HG02870 (cell line): ENCODE measurements at regions not wholly inside any gene's neighbourhood (a gene's known extent, or its start where the extent isn't known, plus 50 kb on each side); places are given as distances from the start of the nearest gene placed in this dataset.
"Not testable (repeated sequence)": the region's sequence is repeated elsewhere in the genome, so short reads cannot be mapped to it uniquely, and the experiment has no call there.

Experiments
- ATAC-seq: cut with Tn5 transposase; IDR thresholded peaks from one replicate; pipeline ENCODE4 v1.9.1; 2021; ENCODE audit warnings: mild to moderate bottlenecking, moderate library complexity; ENCODE audit not compliant: unreplicated experiment

DNA sequence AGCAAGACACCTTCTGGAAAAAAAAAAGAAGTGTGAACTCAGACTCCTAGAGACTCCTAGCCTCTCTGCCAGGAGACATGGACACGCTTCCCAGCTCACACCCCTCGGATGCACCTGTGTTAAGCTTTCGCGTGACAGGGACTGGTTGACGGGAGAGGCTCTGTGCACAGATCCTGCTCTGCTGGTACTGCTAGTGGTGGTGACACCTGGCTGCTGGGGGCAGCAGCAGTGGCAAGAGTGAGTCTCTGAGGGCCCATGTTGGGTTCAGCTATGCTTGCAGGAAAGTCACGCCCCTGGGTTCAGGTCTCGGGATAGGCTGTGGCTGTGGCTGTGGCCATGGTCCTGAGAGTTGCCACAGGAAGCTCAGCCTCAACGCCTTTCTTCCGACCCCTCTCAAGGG, 81.1 kb downstream of the XRCC2 start:
- ATAC-seq = no peak

DNA sequence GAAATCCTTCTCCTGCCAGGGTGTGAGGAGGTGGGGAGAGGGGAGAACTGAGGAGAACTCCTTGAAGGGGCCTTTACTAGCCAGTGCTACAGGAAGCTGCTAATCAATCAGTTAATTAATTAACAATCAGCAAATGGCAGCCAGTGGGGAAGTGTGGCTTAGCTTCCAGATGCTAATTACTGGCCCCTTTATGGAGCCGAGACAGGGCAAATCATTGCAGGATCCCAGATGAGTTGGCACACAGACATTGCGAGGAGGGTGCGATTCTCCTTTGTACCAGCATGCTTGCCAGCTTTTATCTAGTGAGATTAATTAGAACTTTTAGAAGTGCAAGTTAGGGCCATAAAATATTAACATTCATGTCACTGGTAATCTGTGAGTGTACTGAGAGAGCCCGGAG, 84.0 kb downstream of the XRCC2 start:
- no peak for ATAC-seq

DNA sequence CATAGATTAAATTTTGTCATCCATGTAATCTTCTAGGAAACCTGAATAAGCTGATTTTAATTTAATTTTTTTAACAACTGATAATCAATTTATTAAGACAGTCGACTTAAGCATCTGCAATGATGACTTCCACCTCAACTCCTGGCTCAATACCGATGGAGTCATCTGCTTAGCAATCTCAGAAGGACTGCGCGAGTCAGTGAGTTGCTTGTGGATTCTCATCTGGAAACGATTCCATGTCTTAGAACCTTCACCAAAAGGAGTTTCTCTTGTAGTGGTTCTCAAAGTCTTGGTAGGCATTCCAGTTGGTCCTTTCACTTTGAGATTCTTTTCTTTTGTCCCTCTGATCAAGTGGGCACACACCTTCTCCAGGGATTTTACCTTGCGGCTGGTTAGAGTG, 85.5 kb downstream of the XRCC2 start:
- ATAC-seq = no peak

DNA sequence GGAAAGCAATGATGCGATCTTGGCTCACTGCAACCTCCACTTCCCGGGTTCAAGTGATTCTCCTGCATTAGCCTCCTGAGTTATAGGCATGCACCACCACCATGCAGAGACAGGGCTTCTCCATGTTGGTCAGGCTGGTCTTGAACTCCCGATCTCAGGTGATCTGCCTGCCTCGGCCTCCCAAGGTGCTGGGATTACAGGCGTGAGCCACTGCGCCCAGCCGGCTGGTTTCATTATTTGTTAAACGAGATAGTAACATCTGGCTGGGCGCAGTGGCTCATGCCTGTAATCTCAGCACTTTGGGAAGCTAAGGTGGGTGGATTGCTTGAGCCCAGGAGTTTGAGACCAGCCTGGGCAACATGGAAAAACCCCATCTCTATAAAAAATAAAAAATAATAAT, 86.1 kb downstream of the XRCC2 start:
- not testable (repeated sequence) for ATAC-seq

DNA sequence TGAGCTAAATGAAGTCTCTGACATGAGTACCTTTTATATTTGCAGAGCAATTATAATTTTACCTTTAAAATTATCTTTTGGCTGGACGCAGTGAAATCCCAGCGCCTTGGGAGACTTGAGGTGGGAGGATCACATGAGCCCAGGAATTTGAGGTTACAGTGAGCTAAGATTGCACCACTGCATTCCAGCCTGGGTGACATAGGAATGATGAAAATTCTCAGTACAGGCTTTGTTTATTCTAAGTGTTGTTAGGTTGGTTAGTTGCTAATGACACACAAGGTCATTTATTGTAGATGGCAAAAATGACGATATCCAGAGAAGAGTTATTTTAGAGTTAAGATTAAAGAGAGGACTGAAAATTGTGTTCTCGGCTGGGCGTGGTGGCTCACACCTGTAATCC, 87.6 kb downstream of the XRCC2 start:
- ATAC-seq = no peak

DNA sequence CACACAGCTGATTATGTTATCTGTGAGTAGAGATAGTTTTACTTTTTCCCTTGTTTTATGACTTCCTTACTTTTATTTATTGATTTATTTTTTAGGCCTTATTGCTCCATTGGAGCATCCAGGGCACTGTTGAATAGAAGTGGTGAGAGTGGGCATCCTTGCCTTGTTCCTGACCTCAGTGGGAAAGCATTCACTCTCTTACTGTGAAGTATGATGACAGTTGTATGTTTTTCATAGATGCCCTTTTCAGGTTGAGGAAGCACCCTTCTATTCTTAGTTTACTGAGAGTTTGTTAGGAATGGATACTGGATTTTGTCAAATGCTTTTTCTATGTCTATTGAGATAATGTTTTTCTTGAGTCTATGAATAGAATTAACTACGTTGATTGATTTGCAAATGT, 88.6 kb downstream of the XRCC2 start:
- no peak for ATAC-seq

DNA sequence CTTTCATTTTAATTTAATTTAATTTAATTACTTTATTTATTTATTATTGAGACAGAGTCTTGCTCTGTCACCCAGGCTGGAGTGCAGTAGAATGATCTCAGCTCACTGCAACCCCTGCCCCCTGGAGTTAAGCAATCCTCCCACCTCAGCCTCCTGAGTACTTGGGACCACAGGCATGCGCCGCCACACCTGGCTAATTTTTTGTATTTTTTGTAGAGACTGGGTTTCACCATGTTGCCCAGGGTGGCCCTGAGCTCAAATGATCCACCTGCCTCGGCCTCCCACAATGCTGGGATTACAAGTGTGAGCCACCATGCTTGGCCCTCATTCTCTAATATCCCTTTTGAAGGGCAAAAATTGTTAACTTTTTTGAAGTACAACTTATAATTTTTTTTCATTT, 92.9 kb downstream of the XRCC2 start:
- no peak for ATAC-seq

DNA sequence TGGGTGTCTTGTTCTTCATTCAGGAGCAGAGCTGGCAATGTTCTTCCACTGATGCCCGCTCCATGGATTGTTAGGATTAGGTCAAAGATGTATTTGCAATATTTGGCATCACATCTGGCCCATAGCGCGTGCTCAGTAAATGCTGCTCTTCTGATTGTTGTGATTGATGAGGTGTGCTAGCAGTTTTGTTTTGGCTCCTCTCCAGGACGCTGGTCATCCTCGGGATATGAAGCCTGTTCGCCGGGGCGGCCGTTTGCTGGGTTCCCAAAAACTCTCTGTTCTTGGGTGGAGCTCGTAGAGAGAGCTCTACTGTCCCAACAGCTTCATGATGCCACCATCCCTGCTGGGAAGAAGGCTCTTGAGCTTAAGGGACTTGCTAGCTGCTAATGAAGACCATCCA, 96.9 kb downstream of the XRCC2 start:
- no peak for ATAC-seq

DNA sequence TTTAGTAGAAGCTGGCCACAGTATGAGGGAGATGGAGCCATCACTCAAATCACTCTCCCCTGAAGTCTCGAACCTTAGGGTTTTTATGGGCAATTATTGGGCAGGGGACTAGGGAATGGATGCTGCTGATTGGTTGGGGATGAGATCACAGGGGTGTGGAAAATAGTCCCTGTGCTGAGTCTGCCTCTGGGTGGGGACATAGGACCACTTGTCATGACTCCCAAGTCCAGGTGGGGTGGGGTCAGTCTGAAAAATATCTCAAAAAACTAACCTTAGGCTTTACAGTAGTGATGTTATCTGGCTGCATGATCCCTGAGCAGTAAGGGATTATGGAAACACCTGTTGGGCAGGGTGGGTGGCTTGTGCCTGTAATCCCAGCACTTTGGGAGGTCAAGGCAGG, 98.6 kb downstream of the XRCC2 start:
- no peak for ATAC-seq

DNA sequence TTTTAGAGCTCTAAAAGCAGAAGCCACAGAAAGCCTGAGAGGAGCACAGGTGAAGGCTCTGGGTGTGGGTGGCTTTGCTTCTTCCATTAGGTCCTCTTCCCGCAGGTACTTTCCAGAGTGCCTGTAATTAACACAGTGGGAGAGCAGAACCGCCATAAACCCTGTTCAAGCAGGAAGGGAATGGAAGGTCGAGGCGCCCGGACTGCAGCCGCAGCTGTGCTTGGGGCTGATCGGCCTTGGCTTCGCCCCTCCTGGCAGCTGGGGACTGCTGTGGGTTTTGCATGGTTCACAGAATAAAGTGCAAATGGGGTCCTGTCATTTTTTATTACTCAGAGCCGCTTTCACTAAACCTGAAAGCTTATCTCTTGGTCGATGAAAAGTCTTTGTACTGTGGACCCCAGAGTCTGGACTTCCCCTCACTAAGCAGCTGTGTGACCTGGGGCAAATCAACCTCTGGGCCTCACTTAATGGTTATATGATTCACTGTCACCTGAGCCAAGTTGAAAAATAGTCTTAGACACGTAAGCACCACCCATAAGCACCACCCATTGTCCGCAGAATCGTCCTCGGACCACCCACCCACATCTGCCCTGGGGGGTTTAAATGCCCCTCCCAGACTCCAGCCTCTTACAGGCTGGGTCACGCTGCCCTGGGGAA, 100.9 kb downstream of the XRCC2 start:
- ATAC-seq = peak; percentile 94

DNA sequence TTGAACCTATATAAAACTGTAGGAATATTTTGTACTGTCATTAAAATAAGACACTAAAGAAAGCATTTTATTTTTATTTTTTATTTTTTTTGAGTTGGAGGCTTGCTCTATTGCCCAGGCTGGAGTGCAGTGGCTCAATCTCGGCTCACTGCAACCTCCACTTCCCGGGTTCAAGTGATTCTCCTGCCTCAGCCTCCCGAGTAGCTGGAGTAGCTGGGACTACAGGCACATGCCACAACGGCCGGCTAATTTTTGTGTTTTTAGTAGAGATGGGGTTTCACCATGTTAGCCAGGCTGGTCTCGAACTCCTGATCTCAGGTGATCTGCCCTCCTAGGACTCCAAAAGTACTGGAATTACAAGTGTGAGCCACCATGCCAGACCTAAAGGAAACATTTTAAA, 102.8 kb downstream of the XRCC2 start:
- ATAC-seq = not testable (repeated sequence)

DNA sequence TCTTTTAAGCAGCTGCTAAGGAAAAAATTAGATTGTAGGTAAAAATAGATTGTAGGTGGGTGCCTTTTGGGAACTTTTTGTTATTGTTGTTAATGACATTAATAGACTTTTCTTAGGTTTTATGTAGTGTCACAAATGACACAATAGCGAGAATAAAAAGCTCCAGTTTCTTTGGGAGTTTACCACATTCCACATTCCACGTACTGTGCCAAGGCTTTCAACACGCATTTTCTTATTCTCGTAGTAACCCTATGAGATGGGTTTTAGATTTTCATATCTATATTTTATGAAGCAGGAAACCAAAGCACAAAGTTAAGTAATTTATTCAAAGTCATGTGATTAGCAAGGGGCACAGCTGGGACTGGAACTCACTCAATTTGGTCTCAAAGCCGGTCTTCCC, 103.8 kb downstream of the XRCC2 start:
- no peak for ATAC-seq

DNA sequence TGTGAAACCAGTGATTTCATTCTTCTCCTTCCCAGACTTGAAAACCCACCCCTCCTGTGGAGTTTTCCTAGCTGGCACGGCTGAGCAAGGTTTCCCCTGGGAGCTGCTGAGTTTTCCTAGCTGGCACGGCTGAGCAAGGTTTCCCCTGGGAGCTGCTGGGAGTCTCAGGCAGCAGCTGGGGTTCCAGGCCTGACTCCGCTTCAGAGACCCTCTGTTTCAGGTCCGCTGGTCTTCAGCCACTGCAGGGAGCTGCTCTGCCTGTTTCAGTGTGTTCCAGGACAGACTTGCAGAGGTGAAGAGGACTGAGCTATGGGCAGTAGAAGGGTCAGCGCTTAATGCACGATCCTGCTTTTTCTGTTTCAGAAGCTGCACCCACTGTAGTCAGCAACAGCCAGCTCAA, 104.9 kb downstream of the XRCC2 start:
- ATAC-seq = no peak

DNA sequence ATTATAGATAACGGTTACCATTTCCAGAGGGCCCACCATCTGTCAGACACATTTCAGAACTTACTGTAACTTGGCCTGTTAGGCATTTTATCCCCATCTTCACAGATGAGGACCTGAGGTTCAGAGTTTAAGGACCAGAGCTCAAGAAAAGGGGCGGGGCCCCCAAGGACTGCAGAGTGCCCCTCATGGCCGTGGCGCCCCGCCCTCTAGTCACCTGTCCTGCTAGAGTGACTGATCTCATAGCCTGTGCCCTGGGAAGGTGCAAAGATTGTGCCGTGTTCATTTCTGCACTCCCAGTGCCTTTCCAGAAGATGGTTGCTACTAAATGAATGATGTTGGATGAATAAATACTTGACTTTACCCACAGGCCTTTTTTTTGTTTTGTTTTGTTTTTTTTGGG, 107.0 kb downstream of the XRCC2 start:
- no peak for ATAC-seq

DNA sequence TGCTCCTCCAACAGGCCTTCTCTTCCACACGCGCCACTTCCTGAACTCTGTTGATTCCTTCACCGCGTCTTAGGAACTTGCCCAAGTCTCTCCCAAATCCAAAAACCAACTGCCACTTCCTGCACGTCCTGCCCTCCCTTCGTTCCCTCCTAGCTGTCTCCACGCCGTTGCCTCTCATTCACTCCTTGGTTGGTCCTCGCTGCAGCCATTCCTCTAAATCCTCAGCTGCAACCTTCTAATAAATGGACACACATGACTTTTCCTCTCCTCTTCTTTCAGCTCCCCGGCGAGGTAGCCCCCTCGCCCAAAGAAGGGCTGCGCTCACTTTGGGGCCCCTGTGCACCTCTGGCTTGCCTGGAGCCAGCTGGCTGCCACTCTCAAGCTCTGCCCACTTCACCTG, 110.2 kb downstream of the XRCC2 start:
- no peak for ATAC-seq

DNA sequence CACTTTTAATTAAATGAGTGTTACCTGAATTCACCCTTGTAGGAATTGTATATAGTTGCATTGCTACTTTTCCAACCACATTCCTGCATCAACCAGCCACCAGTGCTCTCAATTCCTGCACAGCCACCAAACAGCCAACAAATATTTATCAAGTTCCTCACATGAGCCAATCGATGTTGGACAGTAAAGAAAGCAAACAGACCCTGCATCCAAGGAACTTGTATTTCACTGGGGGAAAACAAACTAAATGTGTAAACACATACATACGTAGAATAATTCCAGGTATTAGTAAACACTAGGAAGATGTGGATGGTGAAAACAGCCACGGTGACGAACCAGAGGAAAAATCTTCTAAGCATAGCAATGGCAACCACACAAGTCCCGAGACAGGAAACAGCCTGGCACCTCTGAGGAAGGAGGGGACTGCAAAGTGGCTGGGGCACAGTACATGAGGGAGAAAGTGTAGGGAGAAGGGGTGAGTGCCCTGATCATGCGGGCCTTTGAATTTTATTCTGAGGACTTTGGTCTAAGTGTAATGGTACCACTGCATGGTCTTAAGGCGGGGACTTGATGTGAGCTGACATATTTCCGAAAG, 111.2 kb downstream of the XRCC2 start:
- ATAC-seq = no peak

DNA sequence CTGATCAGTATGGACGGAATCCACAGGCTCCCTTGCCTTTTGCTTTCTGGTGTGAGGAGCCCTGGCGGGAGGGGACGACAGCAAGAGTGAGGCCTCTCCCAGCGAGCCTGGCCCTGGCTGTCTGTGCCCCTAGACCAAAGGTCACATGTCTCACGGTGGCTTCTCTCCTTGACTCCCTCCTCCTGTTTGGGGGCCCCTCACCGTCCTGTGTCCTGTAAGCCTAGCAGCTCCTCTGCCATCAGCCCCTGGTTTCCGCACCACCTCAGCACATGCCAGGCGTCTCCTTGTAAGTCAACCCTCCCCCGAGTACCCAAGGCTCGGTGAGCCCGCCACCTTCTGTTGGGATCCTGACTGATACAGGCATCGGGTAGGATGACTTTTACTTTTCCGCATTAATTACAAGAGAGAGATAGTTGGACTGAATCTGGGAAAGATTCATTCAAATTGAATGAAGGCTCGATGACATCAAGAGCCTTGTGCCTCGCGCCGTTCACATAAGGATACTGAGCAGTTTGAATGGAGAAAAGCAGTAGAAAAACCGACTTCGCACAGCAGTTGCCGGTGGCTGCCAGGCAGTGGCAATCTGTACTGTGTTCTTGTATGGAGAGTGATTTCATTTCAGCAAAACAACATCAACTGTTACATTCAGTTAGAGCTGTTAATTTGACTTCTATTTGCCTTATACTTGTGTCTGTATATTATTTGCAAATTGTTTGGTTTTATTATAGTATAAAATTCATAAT, 119.8 kb downstream of the XRCC2 start:
- ATAC-seq = no peak

DNA sequence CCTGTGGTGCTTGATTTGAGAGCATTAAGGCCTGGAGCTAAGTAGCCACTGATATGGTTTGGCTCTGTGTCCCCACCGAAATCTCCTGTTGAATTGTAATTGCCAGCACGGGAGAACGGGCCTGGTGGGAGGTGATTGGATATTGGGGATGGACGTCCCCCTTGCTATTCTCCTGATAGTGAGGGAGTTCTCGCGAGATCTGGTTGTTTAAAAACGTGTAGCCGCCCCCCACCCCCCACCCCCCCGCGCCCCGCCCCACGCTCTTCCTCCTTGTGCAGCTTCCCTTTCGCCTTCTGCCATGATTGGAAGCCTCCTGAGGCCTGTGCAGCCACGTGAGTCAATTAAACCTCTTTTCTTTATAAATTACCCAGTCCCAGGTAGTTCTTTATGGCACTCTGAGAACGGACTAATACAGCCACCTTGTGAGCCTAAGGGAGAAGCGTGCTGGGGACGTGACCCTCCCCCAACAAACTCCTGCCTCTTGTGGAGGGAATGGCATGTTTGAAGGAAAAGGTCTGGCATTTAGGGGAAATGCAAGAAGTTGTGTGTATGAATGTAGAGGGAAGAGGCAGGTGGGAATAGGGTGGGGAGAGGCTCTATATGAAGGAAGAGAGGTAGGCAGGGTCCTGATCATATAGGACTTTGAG, 118.0 kb upstream of the KMT2C start:
- no peak for ATAC-seq

DNA sequence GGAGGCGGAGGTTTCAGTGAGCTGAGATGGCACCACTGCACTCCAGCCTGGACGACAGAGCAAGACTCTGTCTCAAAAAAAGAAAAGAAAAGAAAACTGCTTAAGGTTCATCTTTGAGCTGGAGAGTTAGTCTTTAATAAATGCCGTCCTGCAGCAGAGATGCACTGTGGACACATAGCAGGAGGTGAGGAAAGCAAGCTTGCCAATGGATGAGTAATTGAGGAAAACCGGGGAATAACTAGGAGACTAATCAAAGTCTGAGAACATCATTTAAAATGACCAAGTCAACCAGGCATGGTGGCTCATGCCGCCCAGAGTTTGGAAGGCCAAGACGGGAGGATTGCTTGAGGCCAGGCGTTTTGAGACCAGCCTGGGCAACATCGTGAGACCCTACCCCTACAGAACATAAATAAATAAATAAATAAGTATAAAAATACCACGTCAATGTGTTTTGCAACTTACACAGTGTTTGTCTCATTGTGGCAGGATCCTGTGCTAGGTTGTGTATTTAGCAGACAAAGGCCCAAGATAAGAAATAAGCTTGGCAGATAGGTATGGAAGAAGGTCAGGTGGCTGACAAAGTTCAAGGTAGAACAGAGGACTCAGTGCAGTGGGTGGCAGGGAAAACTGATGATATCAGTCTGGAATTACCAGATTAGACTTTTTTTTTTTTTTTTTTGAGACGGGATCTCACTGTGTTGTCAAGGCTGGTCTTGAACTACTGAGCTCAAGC, 115.7 kb upstream of the KMT2C start:
- no peak for ATAC-seq

DNA sequence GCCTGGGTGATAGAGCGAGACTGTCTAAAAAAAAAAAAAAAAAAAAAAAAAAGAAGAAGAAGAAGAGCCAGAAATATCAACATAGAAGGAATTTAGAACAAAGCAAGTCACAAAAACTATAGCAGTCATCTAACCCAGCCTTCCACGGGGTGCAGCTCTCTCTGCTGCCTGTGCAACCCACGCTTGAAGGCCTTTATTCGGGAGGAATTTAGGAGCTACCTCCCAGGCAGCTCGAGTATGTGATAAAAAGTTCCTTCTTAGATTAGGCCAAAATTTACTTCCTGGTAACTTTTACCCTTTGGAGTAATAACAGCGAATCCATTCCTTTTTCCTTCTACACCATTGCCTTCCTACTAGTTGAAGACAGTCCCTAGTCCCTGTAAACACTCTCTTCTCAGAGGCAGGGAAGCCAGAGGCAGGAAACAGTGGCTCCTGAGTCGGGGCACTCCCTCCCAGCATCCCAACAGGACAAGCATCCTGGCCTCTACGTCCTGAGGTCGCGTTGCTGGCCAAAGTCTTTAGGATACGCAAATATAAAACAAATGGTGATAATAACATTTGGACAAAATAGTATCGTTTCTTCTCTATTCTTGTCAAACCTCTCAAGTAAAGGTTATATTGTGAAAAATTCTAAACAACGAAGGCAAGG, 109.3 kb upstream of the KMT2C start:
- ATAC-seq = no peak

DNA sequence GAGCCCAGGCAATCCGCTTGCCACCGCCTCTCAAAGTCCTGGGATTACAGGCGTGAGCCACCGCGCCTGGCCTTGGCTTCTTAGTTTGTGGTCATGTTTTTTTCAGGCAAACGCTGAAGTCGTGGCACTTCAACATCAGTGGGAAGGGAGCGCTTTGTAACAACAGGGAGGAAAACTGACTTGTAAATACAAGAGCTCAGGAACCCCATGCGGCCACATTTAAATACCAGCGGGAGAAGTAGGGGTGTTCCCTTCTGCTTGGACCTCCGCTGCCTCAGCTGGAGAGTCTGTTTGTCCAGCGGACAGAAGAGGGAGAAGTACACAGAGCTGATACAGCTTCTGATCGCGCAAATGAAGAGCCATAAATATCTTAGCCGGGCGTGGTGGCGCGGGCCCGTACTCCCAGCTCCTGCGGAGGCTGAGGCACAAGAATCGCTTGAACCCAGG, 108.7 kb upstream of the KMT2C start:
- no peak for ATAC-seq
